ENCODE measurements at regions not wholly inside any gene's neighbourhood (a gene's known extent, or its start where the extent isn't known, plus 50 kb on each side); places are given as distances from the start of the nearest gene placed in this dataset.
A peak's percentile ranks its signal among the peaks of the same experiment; 100 is the strongest.
"Not testable (repeated sequence)": the region's sequence is repeated elsewhere in the genome, so short reads cannot be mapped to it uniquely, and the experiment has no call there.

DNA sequence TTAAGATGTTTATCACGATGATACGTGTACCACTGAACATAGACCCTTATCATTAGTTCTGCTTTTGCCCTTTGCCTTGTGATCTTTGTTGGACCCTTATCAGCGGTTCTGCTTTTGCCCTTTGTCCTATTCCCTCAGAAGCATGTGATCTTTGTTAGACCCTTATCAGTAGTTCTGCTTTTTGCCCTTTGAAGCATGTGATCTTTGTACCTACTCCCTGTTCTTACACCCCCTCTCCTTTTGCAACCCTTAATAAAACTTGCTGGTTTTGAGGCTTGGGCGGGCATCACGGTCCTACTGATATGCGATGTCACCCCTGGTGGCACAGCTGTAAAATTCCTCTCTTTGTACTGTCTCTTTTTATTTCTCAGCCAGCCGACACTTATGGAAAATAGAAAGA is 117.0 kb downstream of the SDHAF3 start:
- not testable (repeated sequence) for H3K4me1 ChIP-seq, ATAC-seq
- WGBS, 2 donors (ENCODE audit: low coverage in 1 of 2) = 76 to 90% methylated on average over 7 of the region's 7 CpGs

DNA sequence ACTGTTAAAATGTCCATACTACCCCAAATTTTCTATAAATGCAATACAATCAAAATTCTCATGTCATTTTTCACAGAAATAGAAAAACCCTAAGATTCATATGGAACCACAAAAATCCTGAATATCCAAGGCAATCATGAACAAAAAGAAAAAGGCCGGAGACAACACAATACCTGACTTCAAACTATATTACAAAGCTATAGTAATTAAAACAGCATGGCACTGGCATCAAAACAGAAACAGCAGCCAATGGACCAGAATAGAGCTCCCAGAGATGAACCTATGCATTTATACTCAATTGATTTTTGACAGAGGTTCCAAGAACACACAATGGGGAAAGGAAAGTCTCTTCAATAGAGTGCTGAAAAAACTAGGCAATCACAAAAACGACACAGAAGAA is 128.8 kb downstream of the SDHAF3 start:
- Histone ChIP-seq H3K4me3 (no peak overlapping the region), H3K9me3 (peaks cover 0 to 29% (median 0%) of the 10 kb centered on the region in 3 donors), H3K27me3 (no peaks in the 10 kb centered on the region), H3K4me1 (no peaks in the 10 kb centered on the region), H3K36me3 (no peaks in the 10 kb centered on the region), H3K27ac (no peak overlapping the region)
- no peak for TF ChIP-seq EP300 (IDR thresholded peaks at IDR 0.05)
- TF ChIP-seq POLR2AphosphoS5 (IDR thresholded peaks at IDR 0.05) = no peak
- TF ChIP-seq, protein P1, sequence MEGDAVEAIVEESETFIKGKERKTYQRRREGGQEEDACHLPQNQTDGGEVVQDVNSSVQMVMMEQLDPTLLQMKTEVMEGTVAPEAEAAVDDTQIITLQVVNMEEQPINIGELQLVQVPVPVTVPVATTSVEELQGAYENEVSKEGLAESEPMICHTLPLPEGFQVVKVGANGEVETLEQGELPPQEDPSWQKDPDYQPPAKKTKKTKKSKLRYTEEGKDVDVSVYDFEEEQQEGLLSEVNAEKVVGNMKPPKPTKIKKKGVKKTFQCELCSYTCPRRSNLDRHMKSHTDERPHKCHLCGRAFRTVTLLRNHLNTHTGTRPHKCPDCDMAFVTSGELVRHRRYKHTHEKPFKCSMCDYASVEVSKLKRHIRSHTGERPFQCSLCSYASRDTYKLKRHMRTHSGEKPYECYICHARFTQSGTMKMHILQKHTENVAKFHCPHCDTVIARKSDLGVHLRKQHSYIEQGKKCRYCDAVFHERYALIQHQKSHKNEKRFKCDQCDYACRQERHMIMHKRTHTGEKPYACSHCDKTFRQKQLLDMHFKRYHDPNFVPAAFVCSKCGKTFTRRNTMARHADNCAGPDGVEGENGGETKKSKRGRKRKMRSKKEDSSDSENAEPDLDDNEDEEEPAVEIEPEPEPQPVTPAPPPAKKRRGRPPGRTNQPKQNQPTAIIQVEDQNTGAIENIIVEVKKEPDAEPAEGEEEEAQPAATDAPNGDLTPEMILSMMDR (IDR thresholded peaks at IDR 0.05) = no peak
- TF ChIP-seq POLR2A (IDR thresholded peaks at IDR 0.05) = no peak
- no peak for ATAC-seq
- 51 to 79% methylated on average over 2 of the region's 2 CpGs for WGBS, 2 donors (ENCODE audit: low coverage in 1 of 2)

More for the DNA sequence above, 117.0 kb downstream of the SDHAF3 start:
- H3K4me3 ChIP-seq, H3K27me3 ChIP-seq, H3K36me3 ChIP-seq, H3K27ac ChIP-seq: not testable (repeated sequence)
- peaks cover 0 to 45% (median 0%) of the 10 kb centered on the region in 3 donors for H3K9me3 ChIP-seq

- not testable (repeated sequence) for ATAC-seq, H3K9me3 ChIP-seq, H3K36me3 ChIP-seq, H3K4me3 ChIP-seq, H3K27me3 ChIP-seq, H3K4me1 ChIP-seq, H3K27ac ChIP-seq
- 100% methylated on average over 1 of the region's 3 CpGs; no CpG with 5 or more reads in 1 of the 2 donors for WGBS, 2 donors (ENCODE audit: low coverage in 1 of 2)
Measured at GRCh38 chr7:97258187-97258586, 140.7 kb downstream of the SDHAF3 start.

GRCh38 chr7:97269741-97270140 is 152.2 kb downstream of the SDHAF3 start:
- ATAC-seq = peak; percentile 19
- TF ChIP-seq EP300 (IDR thresholded peaks at IDR 0.05) (no peak), POLR2A (IDR thresholded peaks at IDR 0.05) (no peak), POLR2AphosphoS5 (IDR thresholded peaks at IDR 0.05) (peak; percentile 16)
- no peaks in the 10 kb centered on the region for H3K4me1 ChIP-seq
- H3K27me3 ChIP-seq = no peaks in the 10 kb centered on the region
- H3K4me3 ChIP-seq = no peak overlapping the region
- H3K36me3 ChIP-seq = no peaks in the 10 kb centered on the region
- H3K27ac ChIP-seq = no peak overlapping the region
- H3K9me3 ChIP-seq = no peaks in the 10 kb centered on the region

- Histone ChIP-seq H3K4me3 (no peak overlapping the region), H3K27ac (no peak overlapping the region), H3K9me3 (no peaks in the 10 kb centered on the region), H3K4me1 (no peaks in the 10 kb centered on the region), H3K27me3 (no peaks in the 10 kb centered on the region), H3K36me3 (no peaks in the 10 kb centered on the region)
- 60 to 82% methylated on average over 1 of the region's 1 CpG for WGBS, 2 donors (ENCODE audit: low coverage in 1 of 2)
- TF ChIP-seq POLR2A (IDR thresholded peaks at IDR 0.05) = no peak
- no peak for TF ChIP-seq EP300 (IDR thresholded peaks at IDR 0.05)
- no peak for TF ChIP-seq POLR2AphosphoS5 (IDR thresholded peaks at IDR 0.05)
- TF ChIP-seq, protein P1 (IDR thresholded peaks at IDR 0.05) = no peak
- no peak for ATAC-seq
Measured at GRCh38 chr7:97270280-97270679, 152.8 kb downstream of the SDHAF3 start.

DNA sequence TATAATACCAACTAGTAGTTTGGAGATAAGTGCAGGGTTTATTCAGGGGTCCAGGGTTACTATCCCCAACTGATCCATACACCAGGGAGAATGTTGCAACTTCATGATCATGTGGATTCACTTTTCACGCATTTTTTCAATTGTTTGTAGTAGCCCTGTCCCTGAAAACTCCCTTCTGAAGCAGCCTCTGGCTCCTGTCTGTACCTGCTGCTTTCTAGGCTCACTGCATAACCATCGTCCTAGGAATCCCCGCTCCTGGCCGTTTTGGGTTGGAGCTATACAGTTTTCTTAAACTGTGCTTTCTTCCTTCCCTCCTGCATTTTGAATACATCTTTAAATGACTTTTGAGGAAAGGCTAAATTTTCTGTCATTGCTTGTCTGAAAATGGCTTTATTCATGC is 154.1 kb downstream of the SDHAF3 start:
- ATAC-seq = no peak
- H3K4me3 ChIP-seq = no peak overlapping the region
- WGBS, 2 donors (ENCODE audit: low coverage in 1 of 2) = 75 to 80% methylated on average over 4 of the region's 4 CpGs
- no peaks in the 10 kb centered on the region for H3K27me3 ChIP-seq
- no peak overlapping the region for H3K27ac ChIP-seq
- no peaks in the 10 kb centered on the region for H3K36me3 ChIP-seq
- H3K9me3 ChIP-seq = no peaks in the 10 kb centered on the region
- H3K4me1 ChIP-seq = no peaks in the 10 kb centered on the region
- no peak for TF ChIP-seq POLR2A (IDR thresholded peaks at IDR 0.05)
- TF ChIP-seq EP300 (IDR thresholded peaks at IDR 0.05) = no peak
- no peak for TF ChIP-seq POLR2AphosphoS5 (IDR thresholded peaks at IDR 0.05)
- TF ChIP-seq, protein P1 (IDR thresholded peaks at IDR 0.05) = no peak

Data from gastroesophageal sphincter (tissue), 4 donors.